Astrocyte of the spinal cord (primary cell): ENCODE measurements at regions not wholly inside any gene's neighbourhood (a gene's known extent, or its start where the extent isn't known, plus 50 kb on each side); places are given as distances from the start of the nearest gene placed in this dataset.
"Not testable (repeated sequence)": the region's sequence is repeated elsewhere in the genome, so short reads cannot be mapped to it uniquely, and the experiment has no call there.

Experiments
- DNase-seq: peaks from one replicate; pipeline ENCODE4 v3.0.0; 2011; ENCODE audit warnings: low read depth, low spot score
- H3K4me3 ChIP-seq: 2 replicates; pipeline ENCODE4 v1.5.1; 2011; ENCODE audit warnings: low read depth, mild to moderate bottlenecking, low read length, moderate library complexity
- CTCF ChIP-seq: IDR thresholded peaks from 2 replicates; pipeline ENCODE4 v1.5.1; 2012; ENCODE audit warnings: low read depth, mild to moderate bottlenecking, low read length, inconsistent platforms
- in situ Hi-C: cut with HindIII; loops from 2 replicates; pipeline ENCODE4 v1.10.0; 2017; ENCODE audit warnings: low sequenced_read_pairs

GRCh38 chr2:171266102-171266501 lies 105.4 kb upstream of the TLK1 start:
- no peak for DNase-seq

GRCh38 chr2:171261529-171261928 lies 100.8 kb upstream of the TLK1 start:
- in situ Hi-C loops, DNase-seq, H3K4me3 ChIP-seq: not testable (repeated sequence)

More at GRCh38 chr2:171266102-171266501, 105.4 kb upstream of the TLK1 start:
- in situ Hi-C loops = no loop called here
- no peak for TF ChIP-seq CTCF
- no peak overlapping the region for H3K4me3 ChIP-seq

- in situ Hi-C loops = no loop called here
- H3K4me3 ChIP-seq = no peak overlapping the region
- no peak for TF ChIP-seq CTCF
- DNase-seq = no peak
Measured at GRCh38 chr2:171260471-171261424, 100.1 kb upstream of the TLK1 start.

- in situ Hi-C loops = no loop called here
- no peak overlapping the region for H3K4me3 ChIP-seq
- no peak for TF ChIP-seq CTCF
- no peak for DNase-seq
Measured at GRCh38 chr2:171254666-171255065, 94.0 kb upstream of the TLK1 start.

- H3K4me3 ChIP-seq = no peak overlapping the region
- in situ Hi-C loops = no loop called here
- no peak for TF ChIP-seq CTCF
- DNase-seq = no peak
Measured at GRCh38 chr2:171253900-171254650, 93.4 kb upstream of the TLK1 start.

- no peak for DNase-seq
- no peak for TF ChIP-seq CTCF
- no peak overlapping the region for H3K4me3 ChIP-seq
- in situ Hi-C loops = no loop called here
Measured at GRCh38 chr2:171253279-171253678, 92.6 kb upstream of the TLK1 start.

GRCh38 chr2:171249689-171250088 lies 89.0 kb upstream of the TLK1 start:
- no peak overlapping the region for H3K4me3 ChIP-seq
- in situ Hi-C loops = no loop called here
- no peak for DNase-seq
- TF ChIP-seq CTCF = no peak
